ENCODE measurements at regions not wholly inside any gene's neighbourhood (a gene's known extent, or its start where the extent isn't known, plus 50 kb on each side); places are given as distances from the start of the nearest gene placed in this dataset.

DNA sequence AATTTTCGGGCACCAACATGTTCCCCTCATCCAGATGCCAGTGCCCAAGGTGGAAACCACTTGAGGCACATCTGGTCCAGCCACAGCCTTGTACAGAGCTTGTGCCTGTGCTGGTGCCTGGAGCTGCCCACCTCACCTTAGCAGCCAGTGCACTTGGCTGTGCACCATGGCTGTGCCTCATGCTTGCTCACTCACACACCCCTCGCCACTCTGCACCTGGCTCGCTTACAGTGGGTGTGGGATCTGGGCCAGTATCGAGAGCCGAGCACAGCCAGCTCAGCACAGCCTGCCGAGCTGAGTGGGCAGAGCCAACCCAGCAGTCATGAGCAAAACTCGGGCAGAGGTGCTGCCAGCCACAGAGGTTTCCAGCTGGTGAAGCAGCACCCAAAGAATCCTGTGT lies 139.9 kb upstream of the NUPR2 start:
- TF ChIP-seq ZBTB7A (IDR thresholded peaks at IDR 0.05; ENCODE audit: low read depth) (no peak), CREB1 (IDR thresholded peaks at IDR 0.05; ENCODE audit: low read depth) (no peak), EP300 (IDR thresholded peaks at IDR 0.05; ENCODE audit: borderline replicate concordance) (no peak), YY1 (IDR thresholded peaks at IDR 0.05; ENCODE audit: low read depth) (no peak), TAF1 (IDR thresholded peaks at IDR 0.05; ENCODE audit: low read depth) (no peak), NFIC (IDR thresholded peaks at IDR 0.05) (no peak), FOXM1 (IDR thresholded peaks at IDR 0.05; ENCODE audit: borderline replicate concordance, low read depth) (no peak), CEBPB (IDR thresholded peaks at IDR 0.05) (no peak), RAD21 (IDR thresholded peaks at IDR 0.05; ENCODE audit: low read depth) (no peak), TCF12 (IDR thresholded peaks at IDR 0.05; ENCODE audit: low read depth) (no peak), TEAD4 (IDR thresholded peaks at IDR 0.05) (no peak), REST (IDR thresholded peaks at IDR 0.05; ENCODE audit: low read depth) (no peak), EGR1 (IDR thresholded peaks at IDR 0.05) (no peak)
- TF ChIP-seq, protein P1, sequence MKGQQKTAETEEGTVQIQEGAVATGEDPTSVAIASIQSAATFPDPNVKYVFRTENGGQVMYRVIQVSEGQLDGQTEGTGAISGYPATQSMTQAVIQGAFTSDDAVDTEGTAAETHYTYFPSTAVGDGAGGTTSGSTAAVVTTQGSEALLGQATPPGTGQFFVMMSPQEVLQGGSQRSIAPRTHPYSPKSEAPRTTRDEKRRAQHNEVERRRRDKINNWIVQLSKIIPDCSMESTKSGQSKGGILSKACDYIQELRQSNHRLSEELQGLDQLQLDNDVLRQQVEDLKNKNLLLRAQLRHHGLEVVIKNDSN (IDR thresholded peaks at IDR 0.05): no peak
- TF ChIP-seq, protein P2, sequence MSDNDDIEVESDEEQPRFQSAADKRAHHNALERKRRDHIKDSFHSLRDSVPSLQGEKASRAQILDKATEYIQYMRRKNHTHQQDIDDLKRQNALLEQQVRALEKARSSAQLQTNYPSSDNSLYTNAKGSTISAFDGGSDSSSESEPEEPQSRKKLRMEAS (IDR thresholded peaks at IDR 0.05): no peak

GRCh38 chr7:56250135-56250534 lies 133.9 kb upstream of the NUPR2 start:
- TF ChIP-seq TEAD4 (IDR thresholded peaks at IDR 0.05) (no peak), NFIC (IDR thresholded peaks at IDR 0.05) (no peak), EGR1 (IDR thresholded peaks at IDR 0.05) (no peak), CEBPB (IDR thresholded peaks at IDR 0.05) (no peak), TCF12 (IDR thresholded peaks at IDR 0.05; ENCODE audit: low read depth) (no peak), EP300 (IDR thresholded peaks at IDR 0.05; ENCODE audit: borderline replicate concordance) (no peak), YY1 (IDR thresholded peaks at IDR 0.05; ENCODE audit: low read depth) (no peak), ZBTB7A (IDR thresholded peaks at IDR 0.05; ENCODE audit: low read depth) (no peak)
- TF ChIP-seq, protein P2 (IDR thresholded peaks at IDR 0.05): no peak
- TF ChIP-seq, protein P1 (IDR thresholded peaks at IDR 0.05): no peak

DNA sequence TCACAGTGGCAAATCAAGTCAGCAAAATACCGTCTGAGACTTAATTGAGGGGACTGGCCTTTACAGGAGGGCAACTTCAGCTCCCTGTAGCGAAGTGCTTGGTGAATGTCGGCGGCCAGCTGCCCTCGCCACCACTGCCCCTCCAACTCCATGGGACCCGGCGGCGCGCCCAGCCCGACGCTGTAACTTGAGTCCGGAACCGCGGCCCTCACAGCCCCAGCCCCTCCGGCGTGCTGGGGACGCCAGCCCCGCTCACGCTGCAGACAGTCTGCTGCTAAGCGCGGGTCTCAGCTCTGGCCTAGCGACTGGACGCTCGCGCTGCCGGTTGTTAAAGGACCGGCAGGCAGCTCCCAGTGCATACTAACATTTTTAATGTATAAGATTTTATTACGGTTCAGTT lies 113.4 kb upstream of the NUPR2 start:
- TF ChIP-seq EP300 (IDR thresholded peaks at IDR 0.05; ENCODE audit: borderline replicate concordance): no peak
- no peak for TF ChIP-seq CEBPB (IDR thresholded peaks at IDR 0.05)
- TF ChIP-seq, protein P1 (IDR thresholded peaks at IDR 0.05): no peak
- TF ChIP-seq EGR1 (IDR thresholded peaks at IDR 0.05): no peak
- no peak for TF ChIP-seq FOXM1 (IDR thresholded peaks at IDR 0.05; ENCODE audit: borderline replicate concordance, low read depth)
- no peak for TF ChIP-seq TAF1 (IDR thresholded peaks at IDR 0.05; ENCODE audit: low read depth)
- TF ChIP-seq YY1 (IDR thresholded peaks at IDR 0.05; ENCODE audit: low read depth): no peak
- TF ChIP-seq, protein P2 (IDR thresholded peaks at IDR 0.05): no peak
- no peak for TF ChIP-seq ZBTB7A (IDR thresholded peaks at IDR 0.05; ENCODE audit: low read depth)
- no peak for TF ChIP-seq RAD21 (IDR thresholded peaks at IDR 0.05; ENCODE audit: low read depth)
- no peak for TF ChIP-seq TCF12 (IDR thresholded peaks at IDR 0.05; ENCODE audit: low read depth)

GRCh38 chr7:56222866-56223265 lies 106.6 kb upstream of the NUPR2 start:
- no peak for TF ChIP-seq TAF1 (IDR thresholded peaks at IDR 0.05; ENCODE audit: low read depth)
- TF ChIP-seq CREB1 (IDR thresholded peaks at IDR 0.05; ENCODE audit: low read depth): no peak
- no peak for TF ChIP-seq NFIC (IDR thresholded peaks at IDR 0.05)
- TF ChIP-seq EP300 (IDR thresholded peaks at IDR 0.05; ENCODE audit: borderline replicate concordance): no peak
- TF ChIP-seq ZBTB7A (IDR thresholded peaks at IDR 0.05; ENCODE audit: low read depth): no peak
- no peak for TF ChIP-seq TCF12 (IDR thresholded peaks at IDR 0.05; ENCODE audit: low read depth)
- TF ChIP-seq REST (IDR thresholded peaks at IDR 0.05; ENCODE audit: low read depth): no peak
- TF ChIP-seq CEBPB (IDR thresholded peaks at IDR 0.05): no peak
- no peak for TF ChIP-seq TEAD4 (IDR thresholded peaks at IDR 0.05)
- TF ChIP-seq, protein P1 (IDR thresholded peaks at IDR 0.05): no peak
- TF ChIP-seq YY1 (IDR thresholded peaks at IDR 0.05; ENCODE audit: low read depth): no peak
- TF ChIP-seq, protein P2 (IDR thresholded peaks at IDR 0.05): no peak
- TF ChIP-seq FOXM1 (IDR thresholded peaks at IDR 0.05; ENCODE audit: borderline replicate concordance, low read depth): no peak
- TF ChIP-seq EGR1 (IDR thresholded peaks at IDR 0.05): no peak
- TF ChIP-seq RAD21 (IDR thresholded peaks at IDR 0.05; ENCODE audit: low read depth): no peak
